ENCODE measurements at regions not wholly inside any gene's neighbourhood (a gene's known extent, or its start where the extent isn't known, plus 50 kb on each side); places are given as distances from the start of the nearest gene placed in this dataset.

- Histone ChIP-seq H3K36me3 (no peaks in the 10 kb centered on the region), H3K27ac (no peak overlapping the region), H3K27me3 (no peaks in the 10 kb centered on the region), H3K9me3 (no peaks in the 10 kb centered on the region), H3K4me3 (no peak overlapping the region), H3K4me1 (no peaks in the 10 kb centered on the region)
- TF ChIP-seq, protein P1, sequence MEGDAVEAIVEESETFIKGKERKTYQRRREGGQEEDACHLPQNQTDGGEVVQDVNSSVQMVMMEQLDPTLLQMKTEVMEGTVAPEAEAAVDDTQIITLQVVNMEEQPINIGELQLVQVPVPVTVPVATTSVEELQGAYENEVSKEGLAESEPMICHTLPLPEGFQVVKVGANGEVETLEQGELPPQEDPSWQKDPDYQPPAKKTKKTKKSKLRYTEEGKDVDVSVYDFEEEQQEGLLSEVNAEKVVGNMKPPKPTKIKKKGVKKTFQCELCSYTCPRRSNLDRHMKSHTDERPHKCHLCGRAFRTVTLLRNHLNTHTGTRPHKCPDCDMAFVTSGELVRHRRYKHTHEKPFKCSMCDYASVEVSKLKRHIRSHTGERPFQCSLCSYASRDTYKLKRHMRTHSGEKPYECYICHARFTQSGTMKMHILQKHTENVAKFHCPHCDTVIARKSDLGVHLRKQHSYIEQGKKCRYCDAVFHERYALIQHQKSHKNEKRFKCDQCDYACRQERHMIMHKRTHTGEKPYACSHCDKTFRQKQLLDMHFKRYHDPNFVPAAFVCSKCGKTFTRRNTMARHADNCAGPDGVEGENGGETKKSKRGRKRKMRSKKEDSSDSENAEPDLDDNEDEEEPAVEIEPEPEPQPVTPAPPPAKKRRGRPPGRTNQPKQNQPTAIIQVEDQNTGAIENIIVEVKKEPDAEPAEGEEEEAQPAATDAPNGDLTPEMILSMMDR (IDR thresholded peaks at IDR 0.05): no peak
- TF ChIP-seq POLR2A (IDR thresholded peaks at IDR 0.05): no peak
- no peak for TF ChIP-seq POLR2AphosphoS5 (IDR thresholded peaks at IDR 0.05; ENCODE audit: insufficient read depth in 1 of 2, low read depth in 1 of 2)
- intact Hi-C loops (cut with DNase I): no loop called here
- DNase-seq (ENCODE audit: extremely low spot score in 2 of 2): no peak
Measured at GRCh38 chr17:34757106-34757505, 177.7 kb downstream of the TMEM132E start.

- H3K4me3 ChIP-seq: no peak overlapping the region
- intact Hi-C loops (cut with DNase I): no loop called here
Measured at GRCh38 chr17:34756637-34757021, 177.2 kb downstream of the TMEM132E start.

DNA sequence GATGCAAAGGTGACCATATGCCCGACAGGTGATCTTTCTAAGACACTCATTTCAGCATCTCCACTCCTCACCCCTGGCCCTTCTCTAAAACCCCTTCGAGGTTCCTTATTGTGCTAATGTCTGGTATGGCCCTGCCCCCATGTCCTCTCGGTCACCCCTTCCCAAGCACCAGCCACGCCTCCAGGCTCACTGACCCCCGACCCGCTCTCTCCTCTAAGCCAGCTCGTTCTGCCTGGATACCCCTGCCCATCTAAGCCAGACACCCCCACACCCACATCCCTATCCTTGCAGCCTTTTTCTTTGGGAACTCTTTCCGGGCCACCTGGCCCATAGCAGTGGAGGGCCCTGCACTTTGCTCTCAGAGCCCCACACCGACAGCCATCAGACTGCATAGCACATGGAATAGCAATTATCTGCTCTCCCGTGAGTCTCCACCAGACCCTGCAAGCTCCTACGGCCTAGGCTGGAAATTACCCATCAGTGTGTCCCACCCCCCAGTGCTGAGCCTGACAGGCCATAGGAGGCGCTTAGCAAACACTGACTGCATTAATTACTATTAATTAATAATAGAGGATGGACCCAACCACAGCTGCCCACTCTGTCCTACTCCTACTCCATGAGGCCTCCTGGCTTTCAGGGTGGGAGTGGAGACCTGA, 176.7 kb downstream of the TMEM132E start:
- no peaks in the 10 kb centered on the region for H3K9me3 ChIP-seq
- H3K27ac ChIP-seq: no peak overlapping the region
- intact Hi-C loops (cut with DNase I): no loop called here
- TF ChIP-seq, protein P1 (IDR thresholded peaks at IDR 0.05): no peak
- TF ChIP-seq POLR2A (IDR thresholded peaks at IDR 0.05) (no peak), POLR2AphosphoS5 (IDR thresholded peaks at IDR 0.05; ENCODE audit: insufficient read depth in 1 of 2, low read depth in 1 of 2) (no peak)
- H3K4me3 ChIP-seq: no peak overlapping the region
- DNase-seq (ENCODE audit: extremely low spot score in 2 of 2): no peak
- H3K27me3 ChIP-seq: no peaks in the 10 kb centered on the region
- no peaks in the 10 kb centered on the region for H3K4me1 ChIP-seq
- H3K36me3 ChIP-seq: no peaks in the 10 kb centered on the region

More at GRCh38 chr17:34756637-34757021, 177.2 kb downstream of the TMEM132E start:
- Histone ChIP-seq H3K4me1 (no peaks in the 10 kb centered on the region), H3K27me3 (no peaks in the 10 kb centered on the region), H3K36me3 (no peaks in the 10 kb centered on the region), H3K27ac (no peak overlapping the region), H3K9me3 (no peaks in the 10 kb centered on the region)
- TF ChIP-seq POLR2AphosphoS5 (IDR thresholded peaks at IDR 0.05; ENCODE audit: insufficient read depth in 1 of 2, low read depth in 1 of 2) (no peak), POLR2A (IDR thresholded peaks at IDR 0.05) (no peak)
- TF ChIP-seq, protein P1 (IDR thresholded peaks at IDR 0.05): no peak
- DNase-seq (ENCODE audit: extremely low spot score in 2 of 2): no peak

DNA sequence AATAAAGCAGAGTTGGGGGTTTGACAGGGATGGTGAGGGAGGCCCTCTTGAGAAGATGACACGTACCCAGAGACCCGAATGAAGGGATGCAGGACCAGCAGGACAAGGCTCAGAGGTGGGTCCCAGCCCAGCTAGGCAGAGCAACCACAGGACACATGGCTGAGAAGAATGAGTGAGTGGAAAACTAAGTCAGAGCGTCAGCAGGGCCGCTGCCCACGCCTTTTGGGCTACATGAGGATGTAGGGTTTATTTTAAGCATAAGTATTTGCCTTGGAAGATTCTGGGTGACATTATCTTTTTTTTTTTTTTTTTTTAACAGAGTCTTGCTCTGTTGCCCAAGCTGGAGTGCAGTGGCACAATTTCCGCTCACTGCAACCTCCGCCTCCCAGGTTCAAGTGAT, 176.0 kb downstream of the TMEM132E start:
- Histone ChIP-seq H3K4me3 (no peak overlapping the region), H3K27me3 (no peaks in the 10 kb centered on the region), H3K4me1 (no peaks in the 10 kb centered on the region), H3K27ac (no peak overlapping the region), H3K36me3 (no peaks in the 10 kb centered on the region), H3K9me3 (no peaks in the 10 kb centered on the region)
- TF ChIP-seq POLR2AphosphoS5 (IDR thresholded peaks at IDR 0.05; ENCODE audit: insufficient read depth in 1 of 2, low read depth in 1 of 2): no peak
- TF ChIP-seq, protein P1 (IDR thresholded peaks at IDR 0.05): no peak
- no peak for TF ChIP-seq POLR2A (IDR thresholded peaks at IDR 0.05)
- DNase-seq (ENCODE audit: extremely low spot score in 2 of 2): no peak
- intact Hi-C loops (cut with DNase I): no loop called here

GRCh38 chr17:34750004-34750403, 170.6 kb downstream of the TMEM132E start:
- H3K27ac ChIP-seq: no peak overlapping the region
- intact Hi-C loops (cut with DNase I): no loop called here
- no peak overlapping the region for H3K4me3 ChIP-seq

More at GRCh38 chr17:34750004-34750403, 170.6 kb downstream of the TMEM132E start:
- Histone ChIP-seq H3K36me3 (no peaks in the 10 kb centered on the region), H3K9me3 (no peaks in the 10 kb centered on the region), H3K27me3 (no peaks in the 10 kb centered on the region), H3K4me1 (no peaks in the 10 kb centered on the region)
- TF ChIP-seq, protein P1 (IDR thresholded peaks at IDR 0.05): no peak
- TF ChIP-seq POLR2AphosphoS5 (IDR thresholded peaks at IDR 0.05; ENCODE audit: insufficient read depth in 1 of 2, low read depth in 1 of 2) (no peak), POLR2A (IDR thresholded peaks at IDR 0.05) (no peak)
- no peak for DNase-seq (ENCODE audit: extremely low spot score in 2 of 2)

Measured in vagina (tissue), 2 donors.